GM18519 (cell line): ENCODE measurements at regions not wholly inside any gene's neighbourhood (a gene's known extent, or its start where the extent isn't known, plus 50 kb on each side); places are given as distances from the start of the nearest gene placed in this dataset.
"Not testable (repeated sequence)": the region's sequence is repeated elsewhere in the genome, so short reads cannot be mapped to it uniquely, and the experiment has no call there.

Experiments used
- ATAC-seq: cut with Tn5 transposase; IDR thresholded peaks from one replicate; pipeline ENCODE4 v1.9.1; 2021; ENCODE audit warnings: mild to moderate bottlenecking, moderate library complexity; ENCODE audit not compliant: unreplicated experiment, low FRiP score

DNA sequence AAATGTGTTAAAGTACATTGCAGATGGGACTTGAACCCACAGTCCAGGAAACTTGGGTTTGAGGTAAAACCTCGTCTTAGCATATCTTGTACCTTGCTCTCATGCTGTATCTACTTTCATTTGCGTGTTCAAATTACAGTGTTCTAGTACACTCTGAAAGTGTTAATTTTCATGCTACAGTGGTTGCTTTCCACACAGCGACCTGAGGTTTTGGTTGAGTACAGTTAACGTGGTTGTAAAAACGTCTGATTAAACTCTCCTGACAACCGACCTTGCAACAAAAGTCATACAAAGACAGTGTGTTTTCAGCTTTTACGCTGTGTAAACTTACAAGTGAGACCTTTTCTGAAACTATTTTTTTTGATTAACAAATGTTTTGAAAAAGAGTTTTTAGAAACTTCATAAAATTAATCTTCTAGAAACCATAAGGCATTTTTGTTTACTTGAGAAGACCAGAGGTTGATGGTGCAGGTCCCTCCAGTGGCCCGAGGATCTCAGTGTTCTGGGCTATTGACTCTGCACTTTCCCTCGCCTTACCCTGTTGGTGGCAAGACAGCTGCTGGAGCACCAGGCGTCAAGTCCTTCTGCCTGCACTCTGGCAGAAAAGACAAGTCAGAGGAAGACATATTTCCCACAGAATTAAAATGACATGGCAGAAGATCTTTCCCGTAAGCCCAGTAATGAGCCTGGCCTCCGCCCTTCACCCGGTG lies 334.0 kb downstream of the THBS2 start:
- ATAC-seq: no peak

DNA sequence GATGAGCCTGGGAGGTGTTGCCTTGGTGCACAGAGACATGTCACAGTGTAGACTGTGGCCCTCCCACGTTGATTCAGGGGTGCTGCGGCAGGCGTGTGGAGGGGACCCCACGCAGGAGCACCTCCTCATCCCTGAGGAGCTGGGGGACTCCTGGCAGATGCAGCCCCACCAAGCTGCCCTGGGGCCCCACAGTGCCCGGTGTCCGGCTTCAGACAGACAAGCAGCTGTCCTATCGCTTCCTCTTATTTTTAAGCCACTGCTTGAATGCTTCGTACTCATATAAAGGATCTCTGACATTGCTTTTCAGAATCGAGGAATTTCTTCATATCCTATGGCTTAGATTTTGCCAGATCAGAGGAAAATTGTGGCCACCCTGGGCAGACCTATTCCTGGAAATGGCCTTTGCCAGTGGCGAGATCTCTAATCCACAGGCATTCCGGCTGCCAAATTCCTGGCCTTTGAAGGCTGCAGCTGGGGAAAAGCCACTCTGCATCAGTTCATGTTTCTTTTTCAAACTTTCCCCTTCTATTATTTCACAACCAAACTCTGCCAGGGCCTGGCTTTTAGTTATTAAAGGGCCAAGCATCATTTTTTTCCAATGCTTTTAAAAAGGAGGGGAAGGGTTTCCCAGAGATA lies 337.0 kb downstream of the THBS2 start:
- no peak for ATAC-seq

DNA sequence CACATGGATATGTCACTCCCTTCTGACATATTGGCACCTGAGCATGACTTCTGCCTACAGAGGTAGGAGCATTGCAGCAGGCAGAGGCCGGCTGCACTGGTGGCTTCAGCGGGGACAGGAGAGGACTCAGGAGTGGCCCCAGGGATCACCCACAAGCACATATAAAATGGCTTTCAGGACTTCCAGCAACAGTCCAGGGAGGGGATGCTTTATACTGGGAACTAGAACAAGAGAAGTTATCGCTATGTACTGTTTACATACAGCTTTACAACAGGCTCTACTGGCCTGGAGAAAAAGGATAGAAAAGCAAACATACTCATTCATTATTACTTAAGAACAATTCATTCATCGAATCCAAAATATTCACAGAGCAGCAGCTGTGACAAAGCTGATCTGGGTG lies 337.8 kb downstream of the THBS2 start:
- no peak for ATAC-seq

DNA sequence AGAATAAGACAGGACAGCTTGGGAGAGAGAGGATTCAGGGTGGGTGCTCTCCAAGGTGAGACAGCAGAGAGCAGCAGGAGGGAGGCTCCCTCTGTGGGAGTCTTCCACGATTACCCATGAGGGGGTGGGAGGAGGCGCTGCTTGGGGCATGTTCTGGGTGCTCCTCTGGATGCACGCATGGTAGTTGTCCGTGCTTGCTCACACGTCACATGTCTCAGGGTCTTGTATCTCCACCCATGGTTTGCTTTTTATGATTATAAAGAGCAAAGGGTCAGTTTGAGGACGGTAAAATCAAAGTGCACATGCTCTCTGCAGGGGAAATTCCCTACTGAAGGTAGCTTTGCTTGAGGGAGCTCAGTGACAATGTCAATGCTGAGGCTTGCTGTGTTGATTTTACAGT lies 338.4 kb downstream of the THBS2 start:
- no peak for ATAC-seq

DNA sequence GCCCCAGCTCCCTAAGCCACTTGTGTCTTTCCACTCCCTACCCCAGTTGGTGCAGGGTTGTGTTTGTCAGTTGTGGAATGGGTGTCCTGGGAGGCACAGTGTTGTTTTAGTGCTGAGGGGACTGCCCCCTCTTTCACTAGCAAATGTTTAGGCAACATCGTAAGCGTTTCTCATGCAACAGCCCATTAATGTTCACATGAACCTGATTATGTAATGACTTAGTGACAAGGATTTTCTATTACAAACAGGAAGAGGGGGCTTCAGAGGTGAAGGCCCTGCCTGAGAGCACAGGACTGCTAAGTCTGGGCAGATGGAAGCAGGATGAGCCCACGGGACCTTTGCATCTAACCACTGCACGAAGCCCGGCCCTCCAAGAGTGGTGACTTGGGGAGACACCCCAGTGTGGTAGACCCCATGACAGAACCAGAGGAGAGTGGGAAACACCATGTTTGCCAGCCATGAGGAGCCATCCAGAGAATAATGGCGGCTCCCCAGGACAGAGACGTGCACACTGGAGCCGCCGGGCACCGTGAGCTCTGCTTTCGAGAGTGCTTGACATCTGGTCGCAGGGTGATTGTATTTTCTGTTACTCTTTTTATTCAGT lies 339.7 kb downstream of the THBS2 start:
- ATAC-seq: no peak

DNA sequence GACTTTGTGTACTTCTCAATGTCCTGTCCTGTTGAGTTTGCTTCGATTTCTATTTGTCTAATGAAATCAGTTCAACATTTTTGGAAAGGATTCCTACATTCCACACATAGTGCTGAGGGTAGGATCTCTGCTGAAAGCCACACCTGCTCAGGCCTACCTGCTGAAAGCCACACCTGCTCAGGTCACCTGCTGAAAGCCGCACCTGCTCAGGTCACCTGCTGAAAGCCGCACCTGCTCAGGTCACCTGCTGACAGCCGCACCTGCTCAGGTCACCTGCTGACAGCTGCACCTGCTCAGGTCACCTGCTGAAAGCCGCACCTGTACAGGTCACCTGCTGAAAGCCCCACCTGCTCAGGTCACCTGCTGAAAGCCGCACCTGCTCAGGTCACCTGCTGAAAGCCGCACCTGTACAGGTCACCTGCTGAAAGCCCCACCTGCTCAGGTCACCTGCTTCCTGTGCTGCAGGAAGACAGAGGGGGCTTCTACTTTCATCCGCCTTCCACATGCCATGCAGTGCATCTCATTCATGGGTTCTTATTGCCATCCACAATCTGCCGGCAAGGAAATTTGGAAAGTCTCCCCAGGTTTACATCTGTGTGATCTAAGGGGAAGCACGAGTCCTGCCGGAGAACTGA lies 340.3 kb downstream of the THBS2 start:
- not testable (repeated sequence) for ATAC-seq

DNA sequence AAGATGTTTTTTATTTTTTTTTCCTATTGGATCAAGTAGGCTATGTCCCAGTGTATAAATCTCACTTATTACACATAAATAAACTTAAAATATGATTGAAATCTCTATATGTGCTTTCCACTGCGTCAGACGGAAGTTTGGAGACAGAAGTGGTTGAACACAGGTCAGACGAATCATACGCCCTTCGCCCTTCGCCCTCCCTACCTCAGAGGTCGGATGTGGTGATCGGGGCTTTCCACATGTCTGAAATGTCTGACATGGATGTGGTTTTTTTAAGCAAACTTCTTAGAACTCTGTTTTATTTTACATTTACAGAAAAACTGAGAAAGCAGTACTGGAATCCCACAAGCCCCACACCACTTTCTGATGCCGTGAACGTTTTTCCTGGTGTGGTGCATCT lies 344.4 kb downstream of the THBS2 start:
- no peak for ATAC-seq

DNA sequence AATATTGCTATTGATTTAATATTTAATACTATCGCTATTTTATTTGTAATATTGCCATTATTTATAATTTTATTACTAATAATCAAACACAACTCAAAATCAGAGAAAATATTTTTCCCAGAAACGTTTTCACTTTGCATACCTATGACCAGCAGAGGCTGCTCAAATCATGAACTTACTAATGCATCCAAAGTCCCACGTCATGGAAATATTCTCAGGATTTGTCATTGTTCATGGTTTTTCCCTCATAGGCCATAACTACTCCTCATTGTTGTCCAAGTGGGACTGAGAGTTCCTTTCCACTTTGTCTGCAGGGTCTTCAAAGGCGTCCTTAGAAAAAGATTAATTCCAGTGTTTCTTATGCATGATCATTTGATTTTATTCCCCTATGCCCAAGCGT lies 344.8 kb downstream of the THBS2 start:
- ATAC-seq: no peak

DNA sequence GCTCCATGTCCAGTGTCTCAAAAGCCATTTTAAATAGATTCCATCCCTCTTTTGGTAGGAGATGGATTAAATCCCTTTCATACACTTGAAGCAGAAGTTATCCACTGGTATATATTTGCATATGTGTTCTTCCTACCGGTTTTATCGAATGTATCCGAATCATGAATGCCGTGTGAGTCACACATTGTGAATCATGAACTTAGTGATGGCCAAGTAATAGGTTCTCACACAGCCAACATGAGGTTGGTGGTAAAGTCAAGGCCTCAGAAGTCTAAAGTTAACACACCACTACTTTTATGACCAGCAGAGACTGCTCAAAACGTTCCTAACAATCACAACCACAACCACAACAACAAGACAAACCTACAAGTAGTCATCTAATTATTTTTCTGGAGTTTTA lies 345.5 kb downstream of the THBS2 start:
- no peak for ATAC-seq

DNA sequence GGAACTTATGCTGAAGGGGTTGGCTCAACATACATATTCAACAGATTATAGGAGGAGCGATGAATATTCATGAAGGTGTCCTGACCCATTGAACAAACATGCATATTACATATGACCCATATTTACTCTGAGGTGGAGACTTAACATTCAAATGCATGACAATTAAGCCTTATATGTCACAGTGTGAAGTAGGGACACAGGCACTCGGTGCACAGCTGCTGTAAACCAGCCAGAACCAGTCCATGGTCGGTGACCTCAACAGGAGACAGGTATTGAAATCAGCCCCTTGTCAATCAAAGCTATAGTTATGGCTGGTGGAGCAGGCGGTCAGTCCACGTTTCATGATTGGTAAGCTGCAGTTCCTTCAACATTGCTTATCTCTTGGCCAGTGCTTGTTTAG lies 347.3 kb downstream of the THBS2 start:
- ATAC-seq: no peak

DNA sequence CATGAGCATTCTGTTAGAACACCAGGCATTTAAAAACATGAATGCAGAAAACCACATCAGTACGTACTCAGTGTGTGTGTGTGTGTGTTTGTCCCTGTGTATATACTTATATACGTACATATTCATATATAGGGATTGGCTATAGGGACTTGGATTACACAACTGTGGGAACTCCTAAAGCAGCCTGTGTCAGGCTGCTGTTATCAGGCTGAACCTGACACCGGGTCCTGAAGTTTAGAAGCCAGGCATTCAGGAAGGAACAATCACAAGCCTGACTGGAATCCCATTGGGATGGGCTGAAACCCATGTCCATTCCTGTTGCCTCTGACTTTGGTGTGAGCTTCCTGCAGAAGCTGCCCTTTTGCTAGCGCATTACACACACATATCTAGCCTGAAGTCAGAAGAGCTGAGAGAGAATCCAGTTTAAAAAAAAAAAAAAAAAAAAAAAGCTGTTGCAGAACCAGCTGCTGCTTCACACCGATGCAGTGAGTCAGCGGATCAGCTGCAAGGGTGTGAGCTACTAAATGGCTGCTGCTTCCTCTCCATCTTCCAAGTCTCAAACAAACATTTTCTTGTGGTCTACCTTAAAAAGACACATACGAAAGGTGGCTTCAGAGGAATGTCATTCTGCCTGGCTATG lies 348.1 kb downstream of the THBS2 start:
- no peak for ATAC-seq

DNA sequence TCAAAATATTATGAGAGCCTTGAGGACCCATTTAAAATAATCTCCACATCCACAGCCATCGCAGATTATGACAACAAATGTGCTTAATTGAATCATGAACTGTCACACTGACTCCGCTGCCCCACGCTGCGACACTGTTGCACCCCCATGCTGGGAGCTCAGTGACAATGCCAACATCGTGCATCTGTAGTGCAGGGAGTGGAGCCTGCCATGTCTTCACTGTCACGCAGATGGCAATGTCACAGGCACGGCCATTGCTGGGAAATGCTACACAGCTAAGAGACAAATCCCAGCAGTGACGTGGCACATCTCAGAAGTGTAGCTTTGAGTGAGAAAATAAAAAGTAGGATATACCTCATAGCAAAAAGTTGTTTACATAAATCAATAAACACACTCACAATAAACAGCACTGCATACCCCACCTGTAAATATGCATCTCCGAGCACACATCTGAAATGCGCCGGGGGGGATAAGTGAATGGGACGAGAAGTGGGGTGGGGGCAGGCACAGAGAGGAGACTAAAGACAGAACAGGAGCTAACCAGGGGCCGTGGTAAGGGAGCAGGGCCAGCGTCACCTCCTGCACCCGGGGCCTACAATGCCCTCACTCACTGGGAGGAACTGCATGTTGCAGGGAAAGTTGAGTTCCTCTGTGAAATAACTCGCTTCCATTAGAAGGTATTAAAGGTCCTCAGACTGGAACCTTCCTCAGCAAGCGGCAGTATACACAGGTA lies 349.9 kb downstream of the THBS2 start:
- no peak for ATAC-seq

DNA sequence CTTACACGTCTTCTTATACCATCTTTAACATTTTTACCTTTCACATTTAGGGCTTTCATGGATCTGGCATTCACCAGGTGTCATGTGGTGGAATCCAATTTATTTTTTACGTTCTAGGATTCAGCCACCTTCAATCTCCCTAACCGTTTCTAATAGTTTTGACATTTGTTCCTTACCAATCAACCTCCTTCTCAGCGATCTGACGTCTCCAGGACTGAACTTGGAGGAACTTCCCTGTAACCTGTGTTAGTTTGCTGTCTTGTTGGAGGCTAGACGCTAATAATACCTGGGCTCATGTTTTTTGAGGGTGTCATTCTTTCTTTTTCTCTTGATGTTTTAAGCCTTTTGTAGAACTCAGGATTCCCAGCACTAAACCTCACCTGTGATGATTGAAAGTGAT lies 351.6 kb downstream of the THBS2 start:
- no peak for ATAC-seq

DNA sequence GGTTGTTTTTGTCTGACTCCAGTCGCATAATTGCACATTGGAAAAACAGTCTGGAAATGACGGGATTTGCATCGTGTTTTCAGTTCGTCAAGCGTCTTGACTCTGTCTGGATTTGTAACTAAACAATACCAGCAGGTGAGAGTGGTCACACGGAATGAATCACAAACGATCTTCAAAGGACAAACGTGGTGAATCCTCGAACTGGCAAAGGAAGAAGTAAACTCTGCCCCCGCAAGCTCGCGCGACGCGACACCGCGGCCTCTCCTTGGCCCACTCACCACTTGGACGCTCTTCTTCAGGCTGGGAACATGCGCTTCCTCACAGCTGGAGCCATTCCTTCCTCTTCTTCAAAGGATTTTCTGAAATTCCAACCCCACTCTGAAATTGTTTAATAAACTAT lies 352.6 kb downstream of the THBS2 start:
- no peak for ATAC-seq

DNA sequence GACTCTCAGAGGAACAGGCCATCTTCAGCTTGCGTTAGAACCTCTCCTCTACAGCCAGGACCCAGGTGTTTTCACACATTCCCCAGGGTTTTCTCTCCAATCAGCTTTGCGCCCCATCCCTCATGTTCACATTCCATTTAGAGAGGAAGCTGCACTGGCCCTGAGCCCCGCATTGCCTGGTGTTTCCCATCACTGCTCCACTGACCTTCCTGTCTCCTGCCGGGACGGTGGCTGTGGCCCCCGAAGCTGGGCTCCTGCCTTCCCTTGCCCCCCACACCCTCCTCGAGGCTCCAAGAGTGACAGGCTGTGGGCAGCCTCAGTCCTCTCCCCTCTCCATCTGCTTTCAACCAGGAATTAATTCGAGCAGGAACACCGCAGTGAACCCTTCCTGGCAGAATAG lies 357.3 kb downstream of the THBS2 start:
- ATAC-seq: no peak

DNA sequence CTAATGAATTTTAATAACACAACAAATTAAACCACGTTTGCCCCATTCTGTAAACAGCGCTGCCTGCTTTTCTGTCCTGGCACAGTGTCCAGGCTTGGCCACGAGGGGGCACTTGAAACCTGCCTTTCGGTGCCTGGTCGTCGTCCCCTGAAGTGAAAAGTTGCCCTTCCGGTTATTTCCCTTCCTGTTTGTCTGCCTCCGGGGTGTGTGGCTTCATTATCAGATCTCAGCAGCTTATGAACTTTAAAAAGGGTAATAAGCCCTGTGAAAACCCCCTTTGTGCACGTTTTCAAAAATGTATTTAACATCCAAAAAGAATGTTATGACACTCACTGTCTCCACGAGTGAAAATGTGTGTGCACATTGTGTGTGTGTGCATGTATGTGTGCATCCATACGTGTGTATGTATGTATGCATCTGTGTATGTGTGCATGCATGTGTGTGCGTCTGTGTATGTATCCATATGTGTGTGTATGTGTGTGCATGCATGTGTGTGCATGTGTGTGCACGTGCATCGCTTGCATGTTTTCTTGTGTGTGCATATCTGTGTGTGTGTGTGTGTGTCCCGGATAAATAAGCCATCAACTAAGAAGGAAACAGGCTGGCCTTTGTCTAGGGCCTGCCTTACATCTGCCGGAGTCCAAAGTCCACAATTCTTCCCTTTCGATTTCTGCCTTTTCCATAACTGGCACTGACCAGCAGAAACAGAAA lies 358.4 kb downstream of the THBS2 start:
- ATAC-seq: peak; percentile 97

DNA sequence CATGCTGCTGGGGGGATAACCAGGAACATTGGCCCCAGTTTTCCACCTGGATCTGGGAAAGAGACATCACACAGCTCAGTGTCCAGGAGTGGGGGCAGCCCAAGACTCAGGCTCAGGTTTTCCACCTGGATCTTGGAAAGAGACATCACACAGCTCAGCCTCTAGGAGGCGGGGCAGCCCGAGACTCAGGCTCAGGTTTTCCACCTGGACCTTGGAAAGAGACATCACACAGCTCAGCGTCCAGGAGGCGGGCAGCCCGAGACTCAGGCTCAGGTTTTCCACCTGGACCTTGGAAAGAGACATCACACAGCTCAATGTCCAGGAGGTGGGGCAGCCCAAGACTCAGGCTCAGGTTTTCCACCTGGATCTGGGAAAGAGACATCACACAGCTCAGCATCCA lies 361.6 kb downstream of the THBS2 start:
- ATAC-seq: no peak

DNA sequence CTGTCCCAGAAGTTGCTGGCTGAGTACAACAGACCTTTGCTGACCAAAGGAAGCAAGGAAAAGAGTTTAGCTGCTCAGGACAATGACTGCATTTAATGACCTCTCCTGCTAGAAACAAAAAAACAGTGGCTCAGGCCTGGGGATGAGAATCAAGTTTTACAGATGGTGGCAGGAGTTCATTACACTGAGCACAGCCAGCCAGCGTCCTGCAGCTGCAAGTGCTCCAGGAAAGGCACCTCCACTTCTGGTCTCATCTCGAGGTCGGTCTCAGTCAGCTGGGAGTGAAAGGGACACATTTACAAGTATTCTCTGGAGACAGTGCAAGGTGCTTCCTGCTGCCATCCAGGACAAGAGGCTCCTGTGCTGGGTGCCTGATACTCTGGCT lies 362.7 kb downstream of the THBS2 start:
- no peak for ATAC-seq

DNA sequence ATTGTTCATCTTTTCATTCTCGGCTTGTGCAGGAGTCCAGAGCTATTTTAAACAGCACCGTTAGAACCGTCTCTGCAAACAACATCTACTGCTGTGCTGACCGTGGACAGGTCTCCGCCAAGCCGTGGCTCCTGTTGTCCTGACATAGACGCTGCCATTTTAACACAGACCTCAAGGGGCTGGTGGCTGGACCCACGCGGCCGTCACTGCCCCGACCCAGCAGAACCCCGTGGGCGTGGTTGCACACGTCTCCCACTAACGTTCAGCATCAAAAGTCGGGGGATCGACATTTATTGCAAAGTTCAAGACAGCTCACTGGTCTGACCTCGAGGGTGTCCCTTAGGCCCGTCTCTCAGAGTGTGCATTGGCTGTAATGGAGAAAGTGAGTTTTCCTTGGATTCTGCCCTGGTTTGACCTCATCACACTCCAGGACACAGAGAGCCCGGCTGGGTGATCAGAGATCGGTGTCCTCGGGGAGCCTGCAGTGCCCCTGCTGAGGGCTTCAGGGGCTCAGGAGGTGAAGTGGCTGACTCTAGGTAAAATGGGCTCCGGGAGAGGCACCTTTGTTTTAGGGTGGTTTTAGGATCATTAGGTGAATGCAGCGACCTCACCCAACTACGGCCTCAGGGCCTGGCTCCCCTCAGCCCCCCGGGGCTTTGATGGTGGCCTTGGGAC lies 363.2 kb downstream of the THBS2 start:
- ATAC-seq: no peak
